ENCODE measurements at regions not wholly inside any gene's neighbourhood (a gene's known extent, or its start where the extent isn't known, plus 50 kb on each side); places are given as distances from the start of the nearest gene placed in this dataset.

DNA sequence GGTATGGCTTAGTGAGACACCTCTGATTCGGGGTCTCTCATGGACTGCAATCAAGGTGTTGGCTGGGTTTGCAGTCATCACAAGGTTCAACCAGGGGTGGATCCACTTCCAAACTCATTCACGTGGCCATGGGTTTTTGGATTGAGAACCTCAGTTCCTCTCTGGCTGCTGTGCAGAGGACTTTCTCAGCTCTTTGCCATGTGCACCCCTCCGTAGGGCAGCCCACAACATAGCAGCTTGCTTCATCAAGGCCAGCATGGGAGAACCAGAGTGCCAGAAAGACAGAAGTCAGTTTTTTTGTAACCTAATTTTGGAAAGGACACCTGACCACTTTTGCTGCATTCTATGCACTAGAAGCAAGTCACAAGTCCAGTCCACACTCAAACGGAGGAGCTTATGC lies 154.9 kb downstream of the PJA1 start:
- no peaks in the 10 kb centered on the region for H3K4me1 ChIP-seq
- no peak for ATAC-seq
- intact Hi-C loops (cut with DNase I) = no loop called here
- TF ChIP-seq, protein P1, sequence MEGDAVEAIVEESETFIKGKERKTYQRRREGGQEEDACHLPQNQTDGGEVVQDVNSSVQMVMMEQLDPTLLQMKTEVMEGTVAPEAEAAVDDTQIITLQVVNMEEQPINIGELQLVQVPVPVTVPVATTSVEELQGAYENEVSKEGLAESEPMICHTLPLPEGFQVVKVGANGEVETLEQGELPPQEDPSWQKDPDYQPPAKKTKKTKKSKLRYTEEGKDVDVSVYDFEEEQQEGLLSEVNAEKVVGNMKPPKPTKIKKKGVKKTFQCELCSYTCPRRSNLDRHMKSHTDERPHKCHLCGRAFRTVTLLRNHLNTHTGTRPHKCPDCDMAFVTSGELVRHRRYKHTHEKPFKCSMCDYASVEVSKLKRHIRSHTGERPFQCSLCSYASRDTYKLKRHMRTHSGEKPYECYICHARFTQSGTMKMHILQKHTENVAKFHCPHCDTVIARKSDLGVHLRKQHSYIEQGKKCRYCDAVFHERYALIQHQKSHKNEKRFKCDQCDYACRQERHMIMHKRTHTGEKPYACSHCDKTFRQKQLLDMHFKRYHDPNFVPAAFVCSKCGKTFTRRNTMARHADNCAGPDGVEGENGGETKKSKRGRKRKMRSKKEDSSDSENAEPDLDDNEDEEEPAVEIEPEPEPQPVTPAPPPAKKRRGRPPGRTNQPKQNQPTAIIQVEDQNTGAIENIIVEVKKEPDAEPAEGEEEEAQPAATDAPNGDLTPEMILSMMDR (IDR thresholded peaks at IDR 0.05) = no peak
- H3K9me3 ChIP-seq = no peaks in the 10 kb centered on the region
- no peak for DNase-seq
- no peaks in the 10 kb centered on the region for H3K27me3 ChIP-seq
- no peaks in the 10 kb centered on the region for H3K36me3 ChIP-seq
- H3K4me3 ChIP-seq = no peak overlapping the region
- H3K27ac ChIP-seq = no peak overlapping the region

GRCh38 chrX:69000877-69001276 lies 164.4 kb downstream of the PJA1 start:
- Histone ChIP-seq H3K27ac (no peak overlapping the region), H3K4me3 (no peak overlapping the region), H3K9me3 (no peaks in the 10 kb centered on the region), H3K36me3 (no peaks in the 10 kb centered on the region), H3K27me3 (no peaks in the 10 kb centered on the region), H3K4me1 (no peaks in the 10 kb centered on the region)
- TF ChIP-seq, protein P1 (IDR thresholded peaks at IDR 0.05) = no peak
- intact Hi-C loops (cut with DNase I) = no loop called here
- DNase-seq = no peak
- ATAC-seq = no peak

- H3K36me3 ChIP-seq = no peaks in the 10 kb centered on the region
- H3K27me3 ChIP-seq = no peaks in the 10 kb centered on the region
- no peaks in the 10 kb centered on the region for H3K9me3 ChIP-seq
- no peak overlapping the region for H3K27ac ChIP-seq
- no peak overlapping the region for H3K4me3 ChIP-seq
- no peak for DNase-seq
- TF ChIP-seq, protein P1 (IDR thresholded peaks at IDR 0.05) = no peak
- ATAC-seq = no peak
- intact Hi-C loops (cut with DNase I) = no loop called here
- H3K4me1 ChIP-seq = no peaks in the 10 kb centered on the region
These were observed 165.3 kb downstream of the PJA1 start for GRCh38 chrX:68999931-69000330.

GRCh38 chrX:68999356-68999755 lies 165.9 kb downstream of the PJA1 start:
- DNase-seq = no peak
- Histone ChIP-seq H3K4me1 (no peaks in the 10 kb centered on the region), H3K9me3 (no peaks in the 10 kb centered on the region), H3K27ac (no peak overlapping the region), H3K27me3 (no peaks in the 10 kb centered on the region), H3K36me3 (no peaks in the 10 kb centered on the region), H3K4me3 (no peak overlapping the region)
- intact Hi-C loops (cut with DNase I) = no loop called here
- no peak for ATAC-seq
- TF ChIP-seq, protein P1 (IDR thresholded peaks at IDR 0.05) = no peak

- intact Hi-C loops (cut with DNase I) = no loop called here
- TF ChIP-seq, protein P1 (IDR thresholded peaks at IDR 0.05) = no peak
These were observed 166.5 kb downstream of the PJA1 start for GRCh38 chrX:68998716-68999115.

GRCh38 chrX:68997911-68998310 lies 167.3 kb downstream of the PJA1 start:
- no peaks in the 10 kb centered on the region for H3K36me3 ChIP-seq
- ATAC-seq (peak; percentile 45), DNase-seq (no peak)
- no peak overlapping the region for H3K27ac ChIP-seq
- H3K4me1 ChIP-seq = no peaks in the 10 kb centered on the region
- no peaks in the 10 kb centered on the region for H3K27me3 ChIP-seq
- intact Hi-C loops (cut with DNase I) = no loop called here
- TF ChIP-seq, protein P1 (IDR thresholded peaks at IDR 0.05) = no peak
- H3K4me3 ChIP-seq = no peak overlapping the region
- no peaks in the 10 kb centered on the region for H3K9me3 ChIP-seq

More at GRCh38 chrX:68998716-68999115, 166.5 kb downstream of the PJA1 start:
- H3K4me3 ChIP-seq = no peak overlapping the region
- H3K27me3 ChIP-seq = no peaks in the 10 kb centered on the region
- H3K4me1 ChIP-seq = no peaks in the 10 kb centered on the region
- ATAC-seq (no peak), DNase-seq (no peak)
- no peaks in the 10 kb centered on the region for H3K36me3 ChIP-seq
- no peaks in the 10 kb centered on the region for H3K9me3 ChIP-seq
- H3K27ac ChIP-seq = no peak overlapping the region

Data from upper lobe of right lung (tissue), 1 donor.